ENCODE measurements at regions not wholly inside any gene's neighbourhood (a gene's known extent, or its start where the extent isn't known, plus 50 kb on each side); places are given as distances from the start of the nearest gene placed in this dataset.
"Not testable (repeated sequence)": the region's sequence is repeated elsewhere in the genome, so short reads cannot be mapped to it uniquely, and the experiment has no call there.

GRCh38 chr11:92458486-92458885 is 233.9 kb downstream of the FAT3 start:
- Histone ChIP-seq H3K4me1 (ENCODE audit: control insufficient read depth in 2 of 2, insufficient read depth in 2 of 2, low read length in 2 of 2) (no peaks in the 10 kb centered on the region), H3K9me3 (ENCODE audit: control insufficient read depth in 2 of 3, low read length in 3 of 3) (no peaks in the 10 kb centered on the region), H3K36me3 (ENCODE audit: control insufficient read depth in 2 of 3, insufficient read depth in 3 of 3, low read length in 3 of 3) (no peaks in the 10 kb centered on the region), H3K27ac (ENCODE audit: low read depth, low read length) (no peak overlapping the region), H3K4me3 (ENCODE audit: low read length) (no peak overlapping the region), H3K27me3 (ENCODE audit: control insufficient read depth in 2 of 2, insufficient read depth in 2 of 2, low read length in 2 of 2) (no peaks in the 10 kb centered on the region)
- ChIA-PET POLR2A (no interaction called here), CTCF (no interaction called here)
- H3K27me3 Mint-ChIP-seq = no peaks in the 10 kb centered on the region
- no peak overlapping the region for H3K27ac Mint-ChIP-seq
- intact Hi-C loops (cut with micrococcal nuclease) = no loop called here
- H3K36me3 Mint-ChIP-seq = no peaks in the 10 kb centered on the region
- no peak overlapping the region for H3K4me3 Mint-ChIP-seq
- H3K9me3 Mint-ChIP-seq = peaks cover 0 to 6% (median 0%) of the 10 kb centered on the region in 11 donors
- DNase-seq = no peak
- no peak for ATAC-seq
- H3K4me1 Mint-ChIP-seq = peaks cover 0 to 2% (median 0%) of the 10 kb centered on the region in 7 donors

- no peaks in the 10 kb centered on the region for H3K27me3 ChIP-seq (ENCODE audit: control insufficient read depth in 2 of 2, insufficient read depth in 2 of 2, low read length in 2 of 2)
- no peak overlapping the region for H3K4me3 ChIP-seq (ENCODE audit: low read length)
- Mint-ChIP-seq H3K27me3 (no peaks in the 10 kb centered on the region), H3K36me3 (no peaks in the 10 kb centered on the region), H3K27ac (no peak overlapping the region), H3K9me3 (peaks cover 0 to 6% (median 0%) of the 10 kb centered on the region in 11 donors), H3K4me1 (peaks cover 0 to 2% (median 0%) of the 10 kb centered on the region in 7 donors), H3K4me3 (no peak overlapping the region)
- H3K9me3 ChIP-seq (ENCODE audit: control insufficient read depth in 2 of 3, low read length in 3 of 3) = no peaks in the 10 kb centered on the region
- ATAC-seq (no peak), DNase-seq (no peak)
- ChIA-PET POLR2A (no interaction called here), CTCF (no interaction called here)
- no peaks in the 10 kb centered on the region for H3K36me3 ChIP-seq (ENCODE audit: control insufficient read depth in 2 of 3, insufficient read depth in 3 of 3, low read length in 3 of 3)
- no peak overlapping the region for H3K27ac ChIP-seq (ENCODE audit: low read depth, low read length)
- intact Hi-C loops (cut with micrococcal nuclease) = no loop called here
- no peaks in the 10 kb centered on the region for H3K4me1 ChIP-seq (ENCODE audit: control insufficient read depth in 2 of 2, insufficient read depth in 2 of 2, low read length in 2 of 2)
Observed at GRCh38 chr11:92460213-92460612, 235.6 kb downstream of the FAT3 start.

- Mint-ChIP-seq H3K27ac (no peak overlapping the region), H3K4me3 (no peak overlapping the region), H3K36me3 (no peaks in the 10 kb centered on the region), H3K9me3 (peaks cover 0 to 3% (median 0%) of the 10 kb centered on the region in 11 donors), H3K4me1 (peaks cover 0 to 2% (median 0%) of the 10 kb centered on the region in 7 donors), H3K27me3 (no peaks in the 10 kb centered on the region)
- Histone ChIP-seq H3K27ac (ENCODE audit: low read depth, low read length) (no peak overlapping the region), H3K36me3 (ENCODE audit: control insufficient read depth in 2 of 3, insufficient read depth in 3 of 3, low read length in 3 of 3) (no peaks in the 10 kb centered on the region), H3K4me3 (ENCODE audit: low read length) (no peak overlapping the region), H3K27me3 (ENCODE audit: control insufficient read depth in 2 of 2, insufficient read depth in 2 of 2, low read length in 2 of 2) (no peaks in the 10 kb centered on the region), H3K4me1 (ENCODE audit: control insufficient read depth in 2 of 2, insufficient read depth in 2 of 2, low read length in 2 of 2) (no peaks in the 10 kb centered on the region), H3K9me3 (ENCODE audit: control insufficient read depth in 2 of 3, low read length in 3 of 3) (no peaks in the 10 kb centered on the region)
- intact Hi-C loops (cut with micrococcal nuclease) = no loop called here
- POLR2A ChIA-PET = no interaction called here
- CTCF ChIA-PET = no interaction called here
- ATAC-seq (no peak), DNase-seq (no peak)
Observed at GRCh38 chr11:92461447-92461846, 236.8 kb downstream of the FAT3 start.

- no peaks in the 10 kb centered on the region for H3K36me3 Mint-ChIP-seq
- no peaks in the 10 kb centered on the region for H3K4me1 ChIP-seq (ENCODE audit: control insufficient read depth in 2 of 2, insufficient read depth in 2 of 2, low read length in 2 of 2)
- intact Hi-C loops (cut with micrococcal nuclease) = no loop called here
- DNase-seq (no peak), ATAC-seq (no peak)
- no peak overlapping the region for H3K4me3 Mint-ChIP-seq
- H3K27me3 ChIP-seq (ENCODE audit: control insufficient read depth in 2 of 2, insufficient read depth in 2 of 2, low read length in 2 of 2) = no peaks in the 10 kb centered on the region
- CTCF ChIA-PET = no interaction called here
- H3K36me3 ChIP-seq (ENCODE audit: control insufficient read depth in 2 of 3, insufficient read depth in 3 of 3, low read length in 3 of 3) = no peaks in the 10 kb centered on the region
- peaks cover 0 to 2% (median 0%) of the 10 kb centered on the region in 7 donors for H3K4me1 Mint-ChIP-seq
- no peak overlapping the region for H3K27ac ChIP-seq (ENCODE audit: low read depth, low read length)
- no peak overlapping the region for H3K4me3 ChIP-seq (ENCODE audit: low read length)
- POLR2A ChIA-PET = no interaction called here
- H3K27me3 Mint-ChIP-seq = no peaks in the 10 kb centered on the region
- H3K9me3 ChIP-seq (ENCODE audit: control insufficient read depth in 2 of 3, low read length in 3 of 3) = no peaks in the 10 kb centered on the region
- peaks cover 0 to 3% (median 0%) of the 10 kb centered on the region in 11 donors for H3K9me3 Mint-ChIP-seq
- no peak overlapping the region for H3K27ac Mint-ChIP-seq
Observed at GRCh38 chr11:92462821-92463220, 238.2 kb downstream of the FAT3 start.

GRCh38 chr11:92464822-92465221 is 240.2 kb downstream of the FAT3 start:
- H3K9me3 Mint-ChIP-seq = peaks cover 0 to 3% (median 0%) of the 10 kb centered on the region in 11 donors
- H3K27me3 Mint-ChIP-seq = no peaks in the 10 kb centered on the region
- ChIA-PET CTCF (no interaction called here), POLR2A (no interaction called here)
- no peaks in the 10 kb centered on the region for H3K36me3 Mint-ChIP-seq
- no peaks in the 10 kb centered on the region for H3K36me3 ChIP-seq (ENCODE audit: control insufficient read depth in 2 of 3, insufficient read depth in 3 of 3, low read length in 3 of 3)
- H3K9me3 ChIP-seq (ENCODE audit: control insufficient read depth in 2 of 3, low read length in 3 of 3) = no peaks in the 10 kb centered on the region
- peaks cover 0 to 2% (median 0%) of the 10 kb centered on the region in 7 donors for H3K4me1 Mint-ChIP-seq
- H3K4me3 Mint-ChIP-seq = no peak overlapping the region
- intact Hi-C loops (cut with micrococcal nuclease) = no loop called here
- H3K27me3 ChIP-seq (ENCODE audit: control insufficient read depth in 2 of 2, insufficient read depth in 2 of 2, low read length in 2 of 2) = no peaks in the 10 kb centered on the region
- DNase-seq (no peak), ATAC-seq (no peak)
- H3K4me1 ChIP-seq (ENCODE audit: control insufficient read depth in 2 of 2, insufficient read depth in 2 of 2, low read length in 2 of 2) = no peaks in the 10 kb centered on the region
- no peak overlapping the region for H3K4me3 ChIP-seq (ENCODE audit: low read length)
- no peak overlapping the region for H3K27ac ChIP-seq (ENCODE audit: low read depth, low read length)
- H3K27ac Mint-ChIP-seq = no peak overlapping the region

- H3K4me1 Mint-ChIP-seq; H3K27ac ChIP-seq (ENCODE audit: low read depth, low read length); H3K36me3 ChIP-seq (ENCODE audit: control insufficient read depth in 2 of 3, insufficient read depth in 3 of 3, low read length in 3 of 3); H3K4me1 ChIP-seq (ENCODE audit: control insufficient read depth in 2 of 2, insufficient read depth in 2 of 2, low read length in 2 of 2); H3K27me3 Mint-ChIP-seq; DNase-seq; H3K9me3 Mint-ChIP-seq; H3K9me3 ChIP-seq (ENCODE audit: control insufficient read depth in 2 of 3, low read length in 3 of 3); CTCF ChIA-PET; H3K36me3 Mint-ChIP-seq; H3K27me3 ChIP-seq (ENCODE audit: control insufficient read depth in 2 of 2, insufficient read depth in 2 of 2, low read length in 2 of 2); intact Hi-C loops (cut with micrococcal nuclease); ATAC-seq; H3K4me3 ChIP-seq (ENCODE audit: low read length); H3K27ac Mint-ChIP-seq; POLR2A ChIA-PET; H3K4me3 Mint-ChIP-seq: not testable (repeated sequence)
Observed at GRCh38 chr11:92465410-92465809, 240.8 kb downstream of the FAT3 start.

GRCh38 chr11:92473736-92474135 is 249.1 kb downstream of the FAT3 start:
- H3K27ac Mint-ChIP-seq = no peak overlapping the region

More at GRCh38 chr11:92473736-92474135, 249.1 kb downstream of the FAT3 start:
- Histone ChIP-seq H3K27ac (ENCODE audit: low read depth, low read length) (no peak overlapping the region), H3K9me3 (ENCODE audit: control insufficient read depth in 2 of 3, low read length in 3 of 3) (no peaks in the 10 kb centered on the region), H3K4me3 (ENCODE audit: low read length) (no peak overlapping the region), H3K36me3 (ENCODE audit: control insufficient read depth in 2 of 3, insufficient read depth in 3 of 3, low read length in 3 of 3) (no peaks in the 10 kb centered on the region), H3K27me3 (ENCODE audit: control insufficient read depth in 2 of 2, insufficient read depth in 2 of 2, low read length in 2 of 2) (no peaks in the 10 kb centered on the region), H3K4me1 (ENCODE audit: control insufficient read depth in 2 of 2, insufficient read depth in 2 of 2, low read length in 2 of 2) (no peaks in the 10 kb centered on the region)
- ChIA-PET POLR2A (no interaction called here), CTCF (no interaction called here)
- no peak overlapping the region for H3K4me3 Mint-ChIP-seq
- DNase-seq = no peak
- H3K4me1 Mint-ChIP-seq = no peaks in the 10 kb centered on the region
- no peaks in the 10 kb centered on the region for H3K27me3 Mint-ChIP-seq
- intact Hi-C loops (cut with micrococcal nuclease) = no loop called here
- no peaks in the 10 kb centered on the region for H3K36me3 Mint-ChIP-seq
- H3K9me3 Mint-ChIP-seq = peaks cover 0 to 9% (median 0%) of the 10 kb centered on the region in 11 donors
- no peak for ATAC-seq

Measured in naive thymus-derived CD4-positive, alpha-beta T cell (primary cell).